NCI-H526 treated with DMSO at 0.1 percent for 48 hours (cell line): ENCODE measurements at regions not wholly inside any gene's neighbourhood (a gene's known extent, or its start where the extent isn't known, plus 50 kb on each side); places are given as distances from the start of the nearest gene placed in this dataset.
"Not testable (repeated sequence)": the region's sequence is repeated elsewhere in the genome, so short reads cannot be mapped to it uniquely, and the experiment has no call there.

Experiments used
- DNase-seq: peaks from one replicate; lab custom pipeline; 2025; lab: John Stamatoyannopoulos, UW

DNA sequence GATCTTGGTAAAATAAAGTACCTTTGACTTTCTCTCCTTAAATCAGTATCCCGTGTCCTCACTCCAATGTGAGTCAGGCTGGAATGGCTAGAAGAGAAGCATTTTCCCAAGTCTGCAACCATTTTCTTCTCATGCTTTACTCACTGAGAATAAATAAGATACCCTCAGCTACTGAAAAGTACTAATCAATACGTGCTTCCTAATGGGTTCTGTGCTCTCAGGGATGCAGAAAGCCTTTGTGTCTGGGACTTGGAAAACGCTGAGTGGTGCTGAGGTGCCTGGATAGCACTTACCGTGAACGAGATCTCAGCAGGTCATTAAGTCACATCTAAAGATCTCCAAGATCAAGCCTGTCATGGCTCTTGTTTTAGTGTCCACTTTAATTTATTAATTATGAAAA, 672.3 kb upstream of the C16orf82 start:
- DNase-seq, result no peak

DNA sequence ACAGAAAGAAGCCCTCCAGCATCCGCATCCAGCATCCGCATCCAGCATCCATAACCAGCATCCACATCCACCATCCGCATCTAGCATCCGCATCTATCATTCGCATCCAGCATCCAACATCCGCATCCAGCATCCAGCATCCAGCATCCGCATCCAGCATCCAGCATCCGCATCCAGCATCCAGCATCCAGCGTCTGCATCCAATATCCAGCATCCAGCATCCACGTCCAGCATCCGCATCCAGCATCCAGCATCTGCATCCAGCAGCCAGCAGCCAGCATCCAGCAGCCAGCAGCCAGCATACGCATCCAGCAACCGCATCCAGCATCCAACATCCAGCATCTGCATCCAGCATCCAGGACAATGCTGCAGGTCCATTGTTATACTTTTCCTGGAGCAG, 671.0 kb upstream of the C16orf82 start:
- no peak for DNase-seq

DNA sequence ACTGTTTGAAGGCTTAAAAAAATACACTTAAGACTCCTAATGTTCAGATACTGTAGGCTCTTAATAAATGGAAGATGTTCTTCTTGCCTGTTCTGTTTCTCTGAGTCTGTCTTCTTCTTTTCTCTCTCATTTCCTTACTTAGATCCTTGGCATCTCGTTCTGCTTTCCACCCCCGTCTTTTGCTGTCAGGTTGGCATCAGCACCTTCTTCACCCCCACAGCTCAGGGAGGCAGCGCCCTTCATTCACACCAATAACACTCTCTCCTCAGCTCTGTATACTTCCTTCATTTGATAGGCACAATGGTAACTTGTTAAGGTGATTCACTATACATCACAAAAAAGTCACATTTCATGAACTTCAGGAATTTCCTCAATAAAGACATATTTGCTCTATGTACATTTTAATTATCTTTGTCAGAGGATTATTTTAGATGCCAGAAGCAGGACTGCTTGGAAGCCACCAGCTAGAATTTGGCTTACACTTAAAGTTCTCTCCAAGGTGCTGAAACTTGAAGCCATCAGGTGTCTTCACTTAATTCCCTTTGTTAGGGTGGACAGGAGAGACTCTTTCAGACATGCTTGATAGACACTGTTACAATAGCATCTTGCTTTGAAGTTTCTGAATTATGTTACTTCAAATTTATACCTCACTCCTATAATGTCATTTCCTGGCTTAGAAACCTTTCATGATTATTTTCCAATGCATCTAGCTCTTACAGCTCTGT, 670.1 kb upstream of the C16orf82 start:
- DNase-seq, result no peak

DNA sequence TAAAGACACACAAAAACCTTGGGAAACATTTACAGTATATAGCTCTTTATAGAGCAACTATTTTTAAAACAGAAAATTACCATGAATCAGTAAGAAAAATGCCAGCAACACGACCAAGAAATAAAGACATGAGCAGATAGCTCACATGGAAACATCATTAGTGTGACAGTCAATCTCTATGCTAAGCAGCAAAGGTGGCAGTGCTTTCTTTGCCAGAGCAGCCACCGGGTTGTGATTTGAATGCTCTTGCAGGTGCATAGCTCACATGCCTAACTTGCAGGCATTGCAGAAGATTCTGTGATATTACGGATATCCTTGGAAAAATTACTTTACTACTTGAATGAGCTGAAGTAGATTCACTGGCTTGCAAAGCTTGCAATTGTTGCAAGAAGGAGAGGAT, 652.9 kb upstream of the C16orf82 start:
- no peak for DNase-seq

DNA sequence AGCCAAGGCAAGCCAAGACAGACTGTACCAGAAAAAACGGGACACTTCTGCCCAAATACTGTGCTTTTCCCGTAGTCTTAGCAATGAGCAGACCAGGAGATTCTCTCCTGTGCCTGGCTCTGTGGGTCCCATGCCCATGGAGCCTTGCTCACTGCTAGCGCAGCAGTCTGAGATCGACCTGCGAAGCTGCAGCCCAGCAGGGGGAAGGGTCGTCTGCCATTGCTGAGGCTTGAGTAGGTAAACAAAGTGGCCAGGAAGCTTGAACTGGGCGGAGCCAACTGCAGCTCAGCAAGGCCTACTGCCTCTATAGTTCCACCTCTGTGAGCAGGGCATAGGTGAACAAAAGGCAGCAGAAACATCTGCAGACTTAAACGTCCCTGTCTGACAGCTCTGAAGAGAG, 647.3 kb upstream of the C16orf82 start:
- DNase-seq, result not testable (repeated sequence)

DNA sequence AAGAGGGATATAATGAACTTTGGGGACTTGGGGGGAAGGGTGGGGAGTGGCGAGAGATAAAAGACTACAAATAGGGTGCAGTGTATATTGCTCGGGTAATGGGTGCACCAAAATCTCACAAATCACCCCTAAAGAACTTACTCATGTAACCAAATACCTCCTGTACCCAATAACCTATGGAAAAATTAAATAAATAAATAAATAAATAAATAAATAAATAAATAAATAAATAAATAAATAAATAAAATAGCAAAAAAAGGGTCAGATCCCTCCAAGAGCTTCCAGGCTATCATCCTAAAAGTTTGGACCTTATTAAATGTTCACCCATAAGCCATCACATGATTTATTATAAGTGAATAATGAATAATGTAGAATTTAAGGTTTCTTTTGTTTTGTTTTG, 636.1 kb upstream of the C16orf82 start:
- no peak for DNase-seq

DNA sequence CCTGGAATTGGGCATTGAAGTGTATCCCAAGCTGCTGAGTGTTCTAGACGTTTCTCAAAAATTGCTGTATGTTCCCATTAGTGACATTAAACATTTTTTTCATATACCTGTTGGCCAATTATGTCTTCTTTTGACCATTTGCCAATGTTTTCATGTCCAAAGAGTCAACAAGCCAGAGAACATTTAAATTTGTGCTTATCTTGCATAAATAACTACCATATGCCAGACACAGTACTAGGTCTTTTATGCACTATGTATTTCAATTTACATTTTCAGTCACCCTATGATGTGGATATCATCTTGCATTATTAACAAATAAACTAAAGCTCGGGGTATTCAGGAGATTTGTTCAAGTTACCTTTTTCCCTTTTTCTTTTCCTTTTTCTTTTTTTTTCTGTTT, 632.9 kb upstream of the C16orf82 start:
- no peak for DNase-seq

DNA sequence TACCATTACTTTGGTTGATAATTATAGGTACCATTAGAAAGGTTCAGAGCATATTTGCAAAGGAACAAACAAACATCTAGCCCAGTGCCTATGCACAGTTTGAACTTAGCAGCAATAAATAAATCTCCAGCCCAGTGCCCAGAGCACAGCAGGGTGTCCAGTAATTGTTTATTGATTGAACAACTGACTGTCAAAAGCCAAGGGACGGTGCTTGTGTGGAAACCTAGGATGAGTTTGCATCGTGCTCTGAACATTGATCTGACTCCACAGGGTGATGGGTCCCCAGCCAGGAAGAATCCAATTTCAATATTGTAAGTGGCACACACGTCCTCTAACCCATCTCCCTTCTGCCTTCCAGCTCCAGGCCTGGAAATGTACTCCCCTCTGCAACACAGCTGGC, 625.5 kb upstream of the C16orf82 start:
- no peak for DNase-seq

DNA sequence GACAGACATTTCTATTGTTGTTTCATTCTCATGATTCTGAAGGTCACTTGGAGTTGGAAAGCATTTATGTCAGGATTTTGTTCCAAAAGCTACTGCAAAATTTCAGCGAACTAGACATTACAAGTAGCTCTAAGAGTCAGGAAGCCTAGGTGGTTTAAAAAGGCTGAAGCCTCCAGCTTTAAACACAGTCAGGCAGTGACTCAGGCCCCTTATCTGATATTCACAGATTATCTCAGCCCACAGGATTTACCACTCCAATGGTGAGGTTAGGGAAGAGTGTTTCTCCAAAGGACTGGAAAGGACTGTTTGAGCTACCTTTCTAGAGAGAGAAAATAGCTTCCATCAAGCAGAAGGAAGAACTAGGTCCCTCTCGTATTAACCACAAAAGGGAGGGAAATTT, 624.4 kb upstream of the C16orf82 start:
- no peak for DNase-seq

DNA sequence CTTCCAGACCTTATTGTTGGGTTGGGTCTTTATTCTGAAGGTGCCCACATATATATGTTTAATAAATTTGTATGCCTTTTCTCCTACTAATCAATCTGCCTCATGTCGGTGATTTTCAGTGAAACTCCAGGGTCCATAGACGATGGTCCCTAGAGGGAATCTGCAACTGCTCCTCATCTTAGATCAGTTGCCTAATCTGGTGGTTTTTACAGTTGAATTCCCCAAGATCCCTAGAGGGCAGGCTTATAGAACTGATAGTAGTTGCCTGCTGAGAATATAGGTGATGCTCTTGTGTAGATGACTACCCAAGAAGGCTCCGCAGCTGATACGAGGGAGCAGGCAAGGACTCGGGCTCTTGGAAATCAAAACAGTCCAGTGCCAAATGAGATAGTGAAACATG, 619.2 kb upstream of the C16orf82 start:
- DNase-seq, result no peak

DNA sequence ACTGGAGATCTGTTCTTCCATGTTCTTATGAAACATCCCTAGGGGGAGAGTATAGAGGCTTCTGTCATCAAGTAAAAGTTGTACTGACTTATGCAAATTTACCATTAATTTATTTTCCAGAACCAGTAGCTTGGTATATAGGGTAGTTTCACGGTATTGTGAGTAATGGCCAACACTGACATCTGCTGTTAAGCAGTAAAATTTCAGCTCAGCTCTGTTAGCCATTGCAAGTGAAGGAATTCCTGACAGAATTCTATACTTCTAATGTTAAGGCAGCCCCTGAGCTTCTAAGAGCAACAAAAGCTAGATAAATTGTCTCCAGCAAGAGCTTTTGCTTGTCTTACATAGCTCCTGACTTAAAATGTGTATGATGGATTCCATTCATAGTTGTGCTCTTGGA, 613.5 kb upstream of the C16orf82 start:
- DNase-seq, result no peak

DNA sequence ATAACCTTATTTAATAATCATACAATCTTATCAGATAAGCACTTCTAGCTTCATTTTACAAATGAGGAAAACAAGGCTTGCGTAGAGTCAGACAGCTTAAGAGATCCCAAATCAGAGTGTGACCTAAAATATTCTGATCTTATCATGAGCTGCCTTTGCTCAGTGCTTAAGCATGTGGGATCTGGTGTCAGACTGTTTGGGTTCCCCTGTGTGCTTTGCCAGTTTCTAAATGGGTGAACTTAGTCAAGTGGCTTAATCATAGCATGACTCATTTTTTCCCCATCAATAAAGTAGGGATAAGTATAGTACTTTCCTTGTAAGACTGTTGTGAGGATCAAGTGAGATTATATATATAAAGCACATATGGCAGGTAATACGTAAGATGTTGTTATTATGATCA, 612.6 kb upstream of the C16orf82 start:
- DNase-seq, result no peak

DNA sequence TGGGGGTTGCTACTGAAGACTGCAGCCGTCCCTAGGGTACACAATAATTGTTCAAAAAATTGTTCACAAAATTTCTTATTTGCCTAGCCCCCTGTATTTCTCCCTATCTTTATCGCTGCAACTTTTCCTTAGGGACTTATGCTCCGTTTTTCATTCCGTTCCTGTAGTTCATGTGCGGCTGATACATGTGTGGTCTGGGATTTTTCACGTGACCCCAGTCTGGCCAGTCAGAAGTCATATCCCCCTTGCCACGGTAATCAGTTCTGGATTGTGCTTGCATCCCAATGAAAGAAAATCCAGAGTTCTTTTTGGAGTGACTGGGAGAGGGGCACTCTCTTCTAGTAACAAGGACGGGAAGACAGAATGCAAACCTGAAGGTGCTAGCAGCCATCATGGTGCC, 610.7 kb upstream of the C16orf82 start:
- no peak for DNase-seq

DNA sequence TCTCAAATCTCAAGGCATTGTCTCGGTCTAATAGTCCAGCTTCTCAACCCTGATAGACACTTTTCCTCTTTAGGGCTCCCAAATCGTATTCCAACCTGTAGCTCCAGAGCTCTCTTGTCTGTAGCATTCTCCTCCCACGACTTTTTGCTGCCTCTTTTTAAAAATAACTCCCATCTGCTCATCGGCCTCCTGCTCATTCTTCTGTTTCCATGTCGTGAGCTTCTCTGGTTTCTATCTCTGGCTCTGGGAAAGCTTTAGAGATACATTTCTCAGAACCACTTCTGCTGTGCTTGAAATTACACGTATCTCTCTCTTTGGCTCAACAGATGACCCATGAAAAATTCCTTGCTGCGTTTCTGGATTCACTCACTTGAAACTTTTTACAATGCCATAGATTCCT, 609.6 kb upstream of the C16orf82 start:
- no peak for DNase-seq

DNA sequence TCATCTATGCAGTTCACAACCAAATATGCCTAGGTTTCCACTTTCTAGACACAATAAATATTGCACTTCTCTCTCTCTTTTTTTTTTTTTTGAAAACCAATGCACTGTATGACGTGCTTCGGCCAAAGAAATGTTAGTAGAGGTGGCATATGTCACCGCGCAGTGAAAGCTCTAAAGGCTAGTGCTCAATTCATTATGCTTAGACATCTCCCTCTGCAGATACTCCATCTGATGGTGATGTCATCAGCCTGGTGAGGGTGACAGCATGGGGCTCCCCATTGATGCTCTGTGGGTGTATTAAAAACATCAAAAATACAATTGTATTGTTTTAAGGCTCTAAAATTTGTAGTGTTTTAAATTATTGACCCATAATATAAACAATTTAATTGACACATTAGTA, 608.8 kb upstream of the C16orf82 start:
- DNase-seq, result no peak

DNA sequence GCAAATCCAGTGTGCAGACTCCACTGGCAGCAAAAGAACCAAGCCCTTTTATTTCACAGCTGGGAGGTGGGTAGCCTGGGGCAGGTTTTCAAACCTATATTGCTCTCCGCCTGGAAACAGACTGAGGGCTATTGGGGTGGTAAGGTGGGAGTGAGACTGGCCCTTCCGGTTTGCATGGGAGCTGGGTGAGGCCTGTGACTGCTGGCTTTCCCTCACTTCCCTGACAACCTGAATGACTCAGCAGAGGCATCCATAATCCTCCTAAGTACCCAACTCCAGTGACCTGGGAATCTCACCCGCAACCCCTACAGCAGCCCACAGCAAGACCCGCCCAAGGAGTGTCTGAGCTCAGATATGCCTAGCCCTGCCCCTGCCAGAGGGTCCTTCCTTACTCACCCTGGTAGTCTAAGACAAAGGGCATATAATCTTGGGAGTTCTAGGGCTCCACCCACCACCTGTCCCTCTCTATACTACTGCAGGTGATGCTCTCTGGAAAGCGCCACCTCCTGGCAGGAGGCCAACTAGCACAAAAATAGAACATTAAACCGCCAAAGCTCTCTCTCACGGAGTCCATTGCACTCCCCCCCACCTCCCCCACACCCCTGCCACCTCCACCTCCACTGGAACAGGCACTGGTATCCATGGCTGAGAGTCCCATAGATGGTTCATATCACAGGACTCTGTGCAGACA, 602.0 kb upstream of the C16orf82 start:
- DNase-seq, result no peak

DNA sequence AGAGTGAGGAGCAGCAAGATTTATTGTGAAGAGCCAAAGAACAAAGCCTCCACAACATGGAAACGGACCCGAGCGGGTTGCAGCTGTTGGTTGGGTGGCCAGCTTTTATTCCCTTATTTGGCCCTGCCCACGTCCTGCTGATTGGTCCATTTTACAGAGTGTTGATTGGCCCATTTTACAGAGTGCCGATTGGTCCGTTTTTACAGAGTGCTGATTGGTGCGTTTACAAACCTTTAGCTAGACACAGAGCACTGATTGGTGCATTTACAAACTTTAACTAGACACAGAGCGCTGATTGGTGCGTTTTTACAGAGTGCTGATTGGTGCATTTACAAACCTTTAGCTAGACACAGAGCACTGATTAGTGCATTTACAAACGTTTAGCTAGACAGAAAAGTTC, 592.3 kb upstream of the C16orf82 start:
- not testable (repeated sequence) for DNase-seq

DNA sequence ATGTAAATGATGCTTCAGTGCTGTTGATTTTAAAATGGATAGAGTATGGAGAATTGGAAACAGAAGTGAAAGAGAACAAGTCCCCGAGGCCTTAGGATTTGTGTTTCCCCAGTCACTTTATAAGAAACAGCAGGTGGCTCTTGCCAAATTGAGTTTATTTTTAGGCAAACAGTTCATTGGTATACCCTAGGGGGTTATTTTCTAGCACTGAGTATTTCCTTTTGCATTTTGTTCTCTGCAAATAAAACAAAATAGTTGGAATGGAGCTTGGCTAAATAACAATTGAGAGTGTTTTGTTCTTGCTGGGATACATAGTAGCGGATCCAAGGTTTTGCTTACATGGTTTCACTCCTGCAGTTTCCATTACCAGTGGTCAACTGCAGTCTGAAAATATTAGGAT, 591.1 kb upstream of the C16orf82 start:
- DNase-seq, result no peak

DNA sequence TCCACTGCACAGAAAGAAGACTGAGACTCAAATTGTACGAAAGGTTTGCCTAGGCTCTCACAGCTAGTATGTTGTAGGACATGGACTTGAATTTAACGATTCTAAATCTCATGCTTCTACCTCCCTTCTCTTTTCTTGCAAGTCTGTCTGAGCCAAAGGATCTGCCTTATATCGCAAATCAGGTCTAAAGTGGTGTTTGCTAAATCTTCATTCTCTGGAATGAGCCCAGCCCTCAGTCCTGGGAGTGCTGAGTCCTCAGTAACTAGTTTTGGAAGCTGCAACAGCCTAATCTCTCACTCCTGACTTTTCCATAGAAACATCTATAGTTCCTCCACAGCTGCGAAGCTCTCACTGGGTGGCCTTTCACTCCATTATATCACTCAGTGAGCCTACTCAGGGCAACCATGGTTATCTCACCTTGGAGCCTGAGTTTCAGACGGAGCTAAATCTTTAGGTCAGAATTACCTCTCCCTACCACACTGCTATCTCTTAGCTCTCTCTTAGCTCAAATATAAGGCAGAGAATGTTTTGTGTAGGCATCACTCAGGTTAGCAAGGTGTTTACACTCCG, 575.5 kb upstream of the C16orf82 start:
- no peak for DNase-seq

DNA sequence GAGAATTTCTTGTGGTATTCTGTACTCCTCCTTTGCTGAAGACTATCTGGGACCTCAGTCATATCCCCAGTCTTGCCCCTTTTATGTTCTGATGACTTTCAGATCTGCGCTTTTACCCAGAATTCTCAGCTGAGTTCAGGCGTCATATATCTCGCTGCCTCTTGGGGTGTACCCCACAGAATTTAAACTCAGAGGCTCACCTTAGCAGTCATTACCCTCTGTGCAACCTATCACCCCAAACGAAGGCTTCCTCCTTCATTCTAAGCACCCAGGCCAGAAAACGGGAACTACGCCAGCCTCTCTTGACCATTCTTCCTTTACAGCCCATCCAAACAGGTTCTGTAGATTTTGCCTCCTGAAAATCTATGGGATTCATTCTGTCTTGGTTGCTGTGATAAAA, 574.8 kb upstream of the C16orf82 start:
- DNase-seq, result no peak

DNA sequence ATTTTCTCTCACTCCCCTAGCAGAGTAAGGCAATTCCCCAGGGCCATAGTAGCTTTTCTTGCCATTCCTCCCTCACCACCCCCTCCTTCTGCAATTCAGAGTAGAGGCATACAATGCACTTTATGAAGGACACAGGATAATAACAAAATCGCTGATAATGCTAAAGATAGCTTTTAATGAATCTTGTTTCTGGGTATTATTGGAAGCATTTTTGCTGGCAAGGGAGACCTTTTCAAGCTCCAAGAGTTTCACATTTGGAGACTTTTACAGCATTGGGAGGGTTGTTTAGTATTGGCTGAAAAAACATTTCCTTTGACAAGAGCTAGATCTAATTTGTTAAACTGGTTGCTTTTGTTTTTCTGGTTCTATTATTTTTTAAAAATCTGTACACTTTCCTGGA, 573.0 kb upstream of the C16orf82 start:
- no peak for DNase-seq

DNA sequence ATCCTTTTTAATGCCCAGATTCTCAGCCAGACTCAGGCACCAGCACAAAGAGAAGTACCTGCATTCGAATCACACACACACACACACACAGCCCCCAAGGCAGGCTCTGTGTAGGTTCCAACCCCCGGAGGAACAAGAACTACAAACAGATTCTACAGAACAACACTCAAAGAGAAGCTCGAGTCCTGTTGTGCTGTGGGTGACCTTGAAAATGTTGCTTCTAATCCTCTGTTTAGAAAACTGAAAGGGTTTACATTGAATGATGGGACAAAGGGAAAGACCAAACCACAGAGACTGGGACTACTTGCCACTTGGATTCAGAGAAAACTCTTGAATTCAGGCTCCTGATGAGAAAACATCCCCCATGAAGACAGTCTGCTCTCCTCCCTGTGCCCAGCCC, 568.8 kb upstream of the C16orf82 start:
- DNase-seq, result no peak

DNA sequence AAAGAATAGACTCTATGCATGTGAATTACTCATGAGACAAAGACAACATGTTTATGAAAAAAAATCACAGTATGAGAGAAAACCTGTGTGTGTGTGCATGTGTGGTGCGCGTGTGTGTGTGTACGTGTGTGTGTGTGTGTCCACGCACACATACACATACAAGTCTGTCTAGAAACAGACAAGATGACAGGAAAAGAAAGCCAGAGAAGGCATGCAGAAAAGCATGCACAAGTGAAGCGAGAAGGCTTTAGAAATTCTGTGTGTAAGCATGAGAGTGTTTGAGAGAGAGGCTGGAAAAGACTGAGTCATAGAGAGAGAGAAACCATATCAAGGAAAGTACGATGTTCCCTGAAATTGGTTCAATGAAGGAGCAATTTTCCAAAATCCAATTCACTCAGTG, 566.4 kb upstream of the C16orf82 start:
- no peak for DNase-seq

DNA sequence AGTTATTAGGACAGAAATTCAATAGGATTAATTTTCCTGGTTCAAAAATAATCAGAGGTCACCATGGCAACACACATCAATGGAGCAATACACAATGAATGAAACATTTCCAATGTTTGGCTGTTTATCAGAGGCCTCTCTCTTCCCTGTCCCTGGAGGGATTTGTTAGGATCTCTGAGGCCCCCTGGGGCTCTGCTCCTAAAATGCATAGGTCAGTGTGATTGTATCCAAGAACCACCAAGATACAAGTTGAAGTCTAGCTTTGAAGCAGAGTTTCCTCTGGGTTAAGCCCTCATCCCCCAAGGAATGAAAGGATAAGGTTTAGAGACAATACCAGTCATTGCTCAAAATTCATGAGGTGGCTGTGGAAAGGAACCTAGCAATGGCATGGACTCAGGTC, 561.2 kb upstream of the C16orf82 start:
- DNase-seq, result no peak
